GM19395 (cell line): ENCODE measurements at regions not wholly inside any gene's neighbourhood (a gene's known extent, or its start where the extent isn't known, plus 50 kb on each side); places are given as distances from the start of the nearest gene placed in this dataset.
"Not testable (repeated sequence)": the region's sequence is repeated elsewhere in the genome, so short reads cannot be mapped to it uniquely, and the experiment has no call there.

Experiments
- ATAC-seq: cut with Tn5 transposase; IDR thresholded peaks from one replicate; pipeline ENCODE4 v1.9.1; 2021; ENCODE audit warnings: mild to moderate bottlenecking, moderate library complexity; ENCODE audit not compliant: unreplicated experiment

GRCh38 chr5:93359296-93359959 is 221.6 kb downstream of the NR2F1-AS1 start:
- no peak for ATAC-seq

- no peak for ATAC-seq
Observed at GRCh38 chr5:93358176-93358575, 222.8 kb downstream of the NR2F1-AS1 start.

GRCh38 chr5:93357686-93358085 is 223.3 kb downstream of the NR2F1-AS1 start:
- no peak for ATAC-seq

- ATAC-seq = no peak
Observed at GRCh38 chr5:93355691-93356090, 225.3 kb downstream of the NR2F1-AS1 start.

- ATAC-seq = no peak
Observed at GRCh38 chr5:93352186-93352585, 228.8 kb downstream of the NR2F1-AS1 start.

- no peak for ATAC-seq
Observed at GRCh38 chr5:93349613-93350012, 231.4 kb downstream of the NR2F1-AS1 start.

GRCh38 chr5:93348231-93348630 is 232.8 kb downstream of the NR2F1-AS1 start:
- no peak for ATAC-seq

- ATAC-seq = not testable (repeated sequence)
Observed at GRCh38 chr5:93346850-93347249, 234.2 kb downstream of the NR2F1-AS1 start.

GRCh38 chr5:93346301-93346700 is 234.7 kb downstream of the NR2F1-AS1 start:
- no peak for ATAC-seq

- no peak for ATAC-seq
Observed at GRCh38 chr5:93343570-93343969, 237.4 kb downstream of the NR2F1-AS1 start.

- ATAC-seq = peak; percentile 77
Observed at GRCh38 chr5:93342563-93343061, 238.4 kb downstream of the NR2F1-AS1 start.

GRCh38 chr5:93340881-93341280 is 240.1 kb downstream of the NR2F1-AS1 start:
- no peak for ATAC-seq

- ATAC-seq = no peak
Observed at GRCh38 chr5:93337138-93337537, 243.9 kb downstream of the NR2F1-AS1 start.

- no peak for ATAC-seq
Observed at GRCh38 chr5:93336330-93337110, 244.5 kb downstream of the NR2F1-AS1 start.

GRCh38 chr5:93331863-93332262 is 249.2 kb downstream of the NR2F1-AS1 start:
- ATAC-seq = no peak

- no peak for ATAC-seq
Observed at GRCh38 chr5:93331241-93331640, 249.8 kb downstream of the NR2F1-AS1 start.

- no peak for ATAC-seq
Observed at GRCh38 chr5:93330506-93330905, 250.5 kb downstream of the NR2F1-AS1 start.

GRCh38 chr5:93329756-93330155 is 251.3 kb downstream of the NR2F1-AS1 start:
- ATAC-seq = no peak

GRCh38 chr5:93328833-93329232 is 252.2 kb downstream of the NR2F1-AS1 start:
- no peak for ATAC-seq

- ATAC-seq = no peak
Observed at GRCh38 chr5:93327605-93328004, 253.4 kb downstream of the NR2F1-AS1 start.

- ATAC-seq = no peak
Observed at GRCh38 chr5:93325946-93326345, 255.1 kb downstream of the NR2F1-AS1 start.
